ENCODE measurements at regions not wholly inside any gene's neighbourhood (a gene's known extent, or its start where the extent isn't known, plus 50 kb on each side); places are given as distances from the start of the nearest gene placed in this dataset.
A peak's percentile ranks its signal among the peaks of the same experiment; 100 is the strongest.

- DNase-seq: no peak
- Mint-ChIP-seq H3K27ac (peak overlapping the region in 3 of 7 donors; percentile 31 to 82 (median 33)), H3K4me3 (no peak overlapping the region), H3K27me3 (ENCODE audit: low read depth in 3 of 3) (no peaks in the 10 kb centered on the region), H3K9me3 (peaks cover 5 to 16% (median 11%) of the 10 kb centered on the region in 7 donors), H3K4me1 (peaks cover 40% of the 10 kb centered on the region), H3K36me3 (peaks cover 3 to 10% of the 10 kb centered on the region in 2 donors)
- Histone ChIP-seq H3K4me3 (replicated peaks in 1 of 3; ENCODE audit: low read depth in 2 of 3, low read length in 3 of 3) (no peak overlapping the region), H2AFZ (ENCODE audit: insufficient read depth, low read depth, low read length, poor library complexity, severe bottlenecking) (no peak overlapping the region), H3K79me2 (ENCODE audit: insufficient read depth, low read length) (no peaks in the 10 kb centered on the region), H3K36me3 (replicated peaks in 1 of 2; ENCODE audit: control insufficient read depth in 1 of 2, insufficient read depth in 2 of 2, low read length in 2 of 2) (no peaks in the 10 kb centered on the region), H3K4me1 (ENCODE audit: control insufficient read depth in 1 of 2, insufficient read depth in 2 of 2, low read length in 2 of 2) (peaks cover 9 to 26% of the 10 kb centered on the region in 2 donors), H3K27me3 (ENCODE audit: control insufficient read depth in 2 of 2, insufficient read depth in 2 of 2, low read length in 2 of 2) (no peaks in the 10 kb centered on the region), H3K27ac (ENCODE audit: low read depth in 1 of 2, low read length in 2 of 2) (no peak overlapping the region), H3K4me2 (replicated peaks; ENCODE audit: extremely low read depth, low read length, poor library complexity, severe bottlenecking) (no peak overlapping the region), H3K9ac (ENCODE audit: insufficient read depth, low read length, poor library complexity, severe bottlenecking) (no peak overlapping the region), H3K9me3 (replicated peaks in 1 of 2; ENCODE audit: control insufficient read depth in 1 of 2, insufficient read depth in 1 of 2, low read length in 2 of 2) (peaks cover 0 to 7% of the 10 kb centered on the region in 2 donors), H4K20me1 (ENCODE audit: insufficient read depth, low read length) (no peaks in the 10 kb centered on the region)
- TF ChIP-seq, protein P1, sequence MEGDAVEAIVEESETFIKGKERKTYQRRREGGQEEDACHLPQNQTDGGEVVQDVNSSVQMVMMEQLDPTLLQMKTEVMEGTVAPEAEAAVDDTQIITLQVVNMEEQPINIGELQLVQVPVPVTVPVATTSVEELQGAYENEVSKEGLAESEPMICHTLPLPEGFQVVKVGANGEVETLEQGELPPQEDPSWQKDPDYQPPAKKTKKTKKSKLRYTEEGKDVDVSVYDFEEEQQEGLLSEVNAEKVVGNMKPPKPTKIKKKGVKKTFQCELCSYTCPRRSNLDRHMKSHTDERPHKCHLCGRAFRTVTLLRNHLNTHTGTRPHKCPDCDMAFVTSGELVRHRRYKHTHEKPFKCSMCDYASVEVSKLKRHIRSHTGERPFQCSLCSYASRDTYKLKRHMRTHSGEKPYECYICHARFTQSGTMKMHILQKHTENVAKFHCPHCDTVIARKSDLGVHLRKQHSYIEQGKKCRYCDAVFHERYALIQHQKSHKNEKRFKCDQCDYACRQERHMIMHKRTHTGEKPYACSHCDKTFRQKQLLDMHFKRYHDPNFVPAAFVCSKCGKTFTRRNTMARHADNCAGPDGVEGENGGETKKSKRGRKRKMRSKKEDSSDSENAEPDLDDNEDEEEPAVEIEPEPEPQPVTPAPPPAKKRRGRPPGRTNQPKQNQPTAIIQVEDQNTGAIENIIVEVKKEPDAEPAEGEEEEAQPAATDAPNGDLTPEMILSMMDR (IDR thresholded peaks at IDR 0.05): no peak
- WGBS (ENCODE audit: insufficient coverage): no CpG with 5 or more reads among the region's 4 CpGs
- intact Hi-C loops (cut with micrococcal nuclease): no loop called here
These were observed 63.5 kb upstream of the CTLA4 start for GRCh38 chr2:203804070-203804469.

- DNase-seq: peak in 2 of 3 donors; percentile 29 to 30
- Mint-ChIP-seq H3K9me3 (peaks cover 5 to 16% (median 11%) of the 10 kb centered on the region in 7 donors), H3K27me3 (ENCODE audit: low read depth in 3 of 3) (no peaks in the 10 kb centered on the region), H3K4me1 (peaks cover 45% of the 10 kb centered on the region), H3K36me3 (peaks cover 3 to 10% of the 10 kb centered on the region in 2 donors), H3K4me3 (no peak overlapping the region), H3K27ac (peak overlapping the region in 3 of 7 donors; percentile 7 to 50 (median 13))
- Histone ChIP-seq H3K4me2 (replicated peaks; ENCODE audit: extremely low read depth, low read length, poor library complexity, severe bottlenecking) (no peak overlapping the region), H3K9me3 (replicated peaks in 1 of 2; ENCODE audit: control insufficient read depth in 1 of 2, insufficient read depth in 1 of 2, low read length in 2 of 2) (peaks cover 0 to 7% of the 10 kb centered on the region in 2 donors), H3K4me1 (ENCODE audit: control insufficient read depth in 1 of 2, insufficient read depth in 2 of 2, low read length in 2 of 2) (peaks cover 9 to 26% of the 10 kb centered on the region in 2 donors), H3K4me3 (replicated peaks in 1 of 3; ENCODE audit: low read depth in 2 of 3, low read length in 3 of 3) (no peak overlapping the region), H3K9ac (ENCODE audit: insufficient read depth, low read length, poor library complexity, severe bottlenecking) (no peak overlapping the region), H4K20me1 (ENCODE audit: insufficient read depth, low read length) (no peaks in the 10 kb centered on the region), H2AFZ (ENCODE audit: insufficient read depth, low read depth, low read length, poor library complexity, severe bottlenecking) (no peak overlapping the region), H3K27me3 (ENCODE audit: control insufficient read depth in 2 of 2, insufficient read depth in 2 of 2, low read length in 2 of 2) (no peaks in the 10 kb centered on the region), H3K36me3 (replicated peaks in 1 of 2; ENCODE audit: control insufficient read depth in 1 of 2, insufficient read depth in 2 of 2, low read length in 2 of 2) (no peaks in the 10 kb centered on the region), H3K79me2 (ENCODE audit: insufficient read depth, low read length) (no peaks in the 10 kb centered on the region), H3K27ac (ENCODE audit: low read depth in 1 of 2, low read length in 2 of 2) (no peak overlapping the region)
- intact Hi-C loops (cut with micrococcal nuclease): no loop called here
- TF ChIP-seq, protein P1 (IDR thresholded peaks at IDR 0.05): no peak
- WGBS (ENCODE audit: insufficient coverage): 67% methylated on average over 1 of the region's 4 CpGs
These were observed 62.6 kb upstream of the CTLA4 start for GRCh38 chr2:203804764-203805485.

Measured in CD14-positive monocyte (primary cell).